NCI-H2081 treated with DMSO at 0.1 percent for 48 hours (cell line): ENCODE measurements at regions not wholly inside any gene's neighbourhood (a gene's known extent, or its start where the extent isn't known, plus 50 kb on each side); places are given as distances from the start of the nearest gene placed in this dataset.

Experiments
- DNase-seq: peaks from one replicate; lab custom pipeline; 2025; lab: John Stamatoyannopoulos, UW

- no peak for DNase-seq
Measured at GRCh38 chr11:10387206-10388083, 67.6 kb upstream of the AMPD3 start.

GRCh38 chr11:10388101-10388500 is 67.0 kb upstream of the AMPD3 start:
- no peak for DNase-seq

- DNase-seq = no peak
Measured at GRCh38 chr11:10388574-10388973, 66.5 kb upstream of the AMPD3 start.

GRCh38 chr11:10390375-10390774 is 64.7 kb upstream of the AMPD3 start:
- no peak for DNase-seq

GRCh38 chr11:10392095-10393079 is 62.7 kb upstream of the AMPD3 start:
- no peak for DNase-seq

GRCh38 chr11:10394229-10395101 is 60.6 kb upstream of the AMPD3 start:
- DNase-seq = no peak

- DNase-seq = no peak
Measured at GRCh38 chr11:10395166-10395897, 59.7 kb upstream of the AMPD3 start.

- no peak for DNase-seq
Measured at GRCh38 chr11:10396771-10397170, 58.3 kb upstream of the AMPD3 start.

GRCh38 chr11:10397226-10397987 is 57.7 kb upstream of the AMPD3 start:
- no peak for DNase-seq

- DNase-seq = no peak
Measured at GRCh38 chr11:10398525-10398924, 56.5 kb upstream of the AMPD3 start.

GRCh38 chr11:10400856-10401255 is 54.2 kb upstream of the AMPD3 start:
- no peak for DNase-seq

GRCh38 chr11:10401256-10401655 is 53.8 kb upstream of the AMPD3 start:
- DNase-seq = no peak

- DNase-seq = no peak
Measured at GRCh38 chr11:10401696-10402392, 53.2 kb upstream of the AMPD3 start.
